ENCODE measurements at regions not wholly inside any gene's neighbourhood (a gene's known extent, or its start where the extent isn't known, plus 50 kb on each side); places are given as distances from the start of the nearest gene placed in this dataset.
A peak's percentile ranks its signal among the peaks of the same experiment; 100 is the strongest.

- Histone ChIP-seq H3K36me3 (replicated peaks; ENCODE audit: insufficient read depth, low read depth) (no peaks in the 10 kb centered on the region), H3K4me3 (no peak overlapping the region), H4K20me1 (ENCODE audit: insufficient read depth, poor library complexity, severe bottlenecking) (no peaks in the 10 kb centered on the region), H3K79me2 (no peaks in the 10 kb centered on the region), H3K9me3 (ENCODE audit: low read depth) (no peaks in the 10 kb centered on the region), H3K27me3 (no peaks in the 10 kb centered on the region), H3K27ac (peak overlapping the region; percentile 83), H3K4me2 (no peak overlapping the region), H3K4me1 (ENCODE audit: insufficient read depth) (peaks cover 85% of the 10 kb centered on the region), H2AFZ (no peak overlapping the region), H3K9me2 (replicated peaks; ENCODE audit: insufficient read depth) (no peaks in the 10 kb centered on the region)
- TF ChIP-seq, protein P1, sequence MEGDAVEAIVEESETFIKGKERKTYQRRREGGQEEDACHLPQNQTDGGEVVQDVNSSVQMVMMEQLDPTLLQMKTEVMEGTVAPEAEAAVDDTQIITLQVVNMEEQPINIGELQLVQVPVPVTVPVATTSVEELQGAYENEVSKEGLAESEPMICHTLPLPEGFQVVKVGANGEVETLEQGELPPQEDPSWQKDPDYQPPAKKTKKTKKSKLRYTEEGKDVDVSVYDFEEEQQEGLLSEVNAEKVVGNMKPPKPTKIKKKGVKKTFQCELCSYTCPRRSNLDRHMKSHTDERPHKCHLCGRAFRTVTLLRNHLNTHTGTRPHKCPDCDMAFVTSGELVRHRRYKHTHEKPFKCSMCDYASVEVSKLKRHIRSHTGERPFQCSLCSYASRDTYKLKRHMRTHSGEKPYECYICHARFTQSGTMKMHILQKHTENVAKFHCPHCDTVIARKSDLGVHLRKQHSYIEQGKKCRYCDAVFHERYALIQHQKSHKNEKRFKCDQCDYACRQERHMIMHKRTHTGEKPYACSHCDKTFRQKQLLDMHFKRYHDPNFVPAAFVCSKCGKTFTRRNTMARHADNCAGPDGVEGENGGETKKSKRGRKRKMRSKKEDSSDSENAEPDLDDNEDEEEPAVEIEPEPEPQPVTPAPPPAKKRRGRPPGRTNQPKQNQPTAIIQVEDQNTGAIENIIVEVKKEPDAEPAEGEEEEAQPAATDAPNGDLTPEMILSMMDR (IDR thresholded peaks at IDR 0.05; ENCODE audit: poor library complexity) = no peak
- TF ChIP-seq EZH2 (IDR thresholded peaks at IDR 0.05; ENCODE audit: borderline replicate concordance) = no peak
- TF ChIP-seq EZH2phosphoT487 (IDR thresholded peaks at IDR 0.05; ENCODE audit: low read depth, severe bottlenecking, unreplicated experiment) = no peak
- no peak for DNase-seq (ENCODE audit: low spot score)
- WGBS (ENCODE audit: low lambda C conversion rate, missing lambda C conversion rate) = 77% methylated on average over 4 of the region's 4 CpGs
Observed at GRCh38 chr13:26966701-26967080, 204.9 kb downstream of the USP12 start.

DNA sequence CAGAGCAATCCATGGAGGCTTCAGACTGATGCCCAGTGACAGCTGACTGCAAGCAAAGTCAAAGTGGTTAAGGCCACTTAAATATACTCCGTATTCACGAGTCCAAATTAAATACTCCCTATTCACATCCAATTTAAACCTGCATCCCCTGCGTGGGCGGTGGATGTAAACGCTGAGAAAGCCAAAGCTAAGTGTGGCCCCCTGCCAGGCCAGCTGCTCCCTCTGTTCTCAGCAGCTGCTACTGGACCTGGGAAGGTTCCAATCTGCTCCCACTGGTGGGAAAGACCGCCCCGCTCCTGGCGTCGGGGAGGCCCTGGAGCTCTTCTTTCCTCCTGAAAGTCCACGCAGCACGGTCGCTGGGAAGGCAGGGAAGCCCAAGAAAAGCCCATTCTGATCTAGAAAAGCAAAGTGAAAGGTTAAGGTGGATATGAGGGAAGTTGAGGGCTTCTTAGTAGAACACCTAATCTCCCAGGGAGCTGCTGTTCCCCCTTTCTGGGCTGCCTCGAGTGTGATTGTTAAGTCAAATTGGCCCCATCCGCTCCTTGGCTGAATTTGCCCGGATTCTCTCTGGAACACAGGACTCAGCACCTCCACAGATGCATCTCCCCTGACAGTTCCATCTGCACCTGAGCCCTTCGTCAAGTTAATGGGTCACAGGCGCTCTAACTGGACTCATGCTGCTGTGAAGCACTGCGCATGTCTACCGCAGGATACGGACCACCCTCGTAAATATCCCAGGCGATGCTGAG, 205.5 kb downstream of the USP12 start:
- Histone ChIP-seq H3K27ac (no peak overlapping the region), H3K9me3 (ENCODE audit: low read depth) (no peaks in the 10 kb centered on the region), H3K36me3 (replicated peaks; ENCODE audit: insufficient read depth, low read depth) (no peaks in the 10 kb centered on the region), H4K20me1 (ENCODE audit: insufficient read depth, poor library complexity, severe bottlenecking) (no peaks in the 10 kb centered on the region), H3K4me2 (no peak overlapping the region), H3K4me3 (no peak overlapping the region), H3K79me2 (no peaks in the 10 kb centered on the region), H3K27me3 (no peaks in the 10 kb centered on the region), H2AFZ (no peak overlapping the region), H3K4me1 (ENCODE audit: insufficient read depth) (peaks cover 82% of the 10 kb centered on the region), H3K9me2 (replicated peaks; ENCODE audit: insufficient read depth) (no peaks in the 10 kb centered on the region)
- TF ChIP-seq EZH2 (IDR thresholded peaks at IDR 0.05; ENCODE audit: borderline replicate concordance) = no peak
- 74% methylated on average over 22 of the region's 22 CpGs for WGBS (ENCODE audit: low lambda C conversion rate, missing lambda C conversion rate)
- peak; percentile 51 for DNase-seq (ENCODE audit: low spot score)

GRCh38 chr13:26964278-26965250, 204.0 kb upstream of the GPR12 start:
- peak overlapping the region; percentile 77 for H3K27ac ChIP-seq
- no peaks in the 10 kb centered on the region for H3K27me3 ChIP-seq
- peak overlapping the region; percentile 15 for H3K4me2 ChIP-seq
- no peak overlapping the region for H2AFZ ChIP-seq
- peaks cover 71% of the 10 kb centered on the region for H3K4me1 ChIP-seq (ENCODE audit: insufficient read depth)
- H3K9me3 ChIP-seq (ENCODE audit: low read depth) = no peaks in the 10 kb centered on the region
- no peak overlapping the region for H3K4me3 ChIP-seq
- H3K36me3 ChIP-seq (replicated peaks; ENCODE audit: insufficient read depth, low read depth) = no peaks in the 10 kb centered on the region
- TF ChIP-seq EZH2 (IDR thresholded peaks at IDR 0.05; ENCODE audit: borderline replicate concordance) = no peak
- TF ChIP-seq, protein P1 (IDR thresholded peaks at IDR 0.05; ENCODE audit: poor library complexity) = no peak
- no peak for TF ChIP-seq EZH2phosphoT487 (IDR thresholded peaks at IDR 0.05; ENCODE audit: low read depth, severe bottlenecking, unreplicated experiment)
- H4K20me1 ChIP-seq (ENCODE audit: insufficient read depth, poor library complexity, severe bottlenecking) = no peaks in the 10 kb centered on the region
- WGBS (ENCODE audit: low lambda C conversion rate, missing lambda C conversion rate) = 67% methylated on average over 16 of the region's 16 CpGs
- DNase-seq (ENCODE audit: low spot score) = no peak
- H3K9me2 ChIP-seq (replicated peaks; ENCODE audit: insufficient read depth) = no peaks in the 10 kb centered on the region
- H3K79me2 ChIP-seq = no peaks in the 10 kb centered on the region

GRCh38 chr13:26962671-26963070, 202.1 kb upstream of the GPR12 start:
- WGBS (ENCODE audit: low lambda C conversion rate, missing lambda C conversion rate) = 66% methylated on average over 2 of the region's 2 CpGs
- Histone ChIP-seq H3K4me2 (no peak overlapping the region), H3K27me3 (no peaks in the 10 kb centered on the region), H4K20me1 (ENCODE audit: insufficient read depth, poor library complexity, severe bottlenecking) (no peaks in the 10 kb centered on the region), H3K36me3 (replicated peaks; ENCODE audit: insufficient read depth, low read depth) (no peaks in the 10 kb centered on the region), H3K27ac (peak overlapping the region; percentile 77), H2AFZ (no peak overlapping the region), H3K4me1 (ENCODE audit: insufficient read depth) (peaks cover 62% of the 10 kb centered on the region), H3K79me2 (no peaks in the 10 kb centered on the region), H3K9me3 (ENCODE audit: low read depth) (no peaks in the 10 kb centered on the region), H3K4me3 (no peak overlapping the region), H3K9me2 (replicated peaks; ENCODE audit: insufficient read depth) (no peaks in the 10 kb centered on the region)
- DNase-seq (ENCODE audit: low spot score) = no peak
- TF ChIP-seq, protein P1 (IDR thresholded peaks at IDR 0.05; ENCODE audit: poor library complexity) = no peak
- TF ChIP-seq EZH2phosphoT487 (IDR thresholded peaks at IDR 0.05; ENCODE audit: low read depth, severe bottlenecking, unreplicated experiment) (no peak), EZH2 (IDR thresholded peaks at IDR 0.05; ENCODE audit: borderline replicate concordance) (no peak)
